ENCODE measurements at regions not wholly inside any gene's neighbourhood (a gene's known extent, or its start where the extent isn't known, plus 50 kb on each side); places are given as distances from the start of the nearest gene placed in this dataset.

GRCh38 chr5:174220417-174220816 lies 174.9 kb downstream of the NSG2 start:
- Histone ChIP-seq H3K9ac (ENCODE audit: insufficient read depth, low read length) (no peak overlapping the region), H3K27ac (ENCODE audit: insufficient read depth, low read length) (no peak overlapping the region), H3K4me1 (ENCODE audit: control insufficient read depth, extremely low read depth, insufficient read depth, low read length) (no peaks in the 10 kb centered on the region), H3K79me2 (ENCODE audit: control insufficient read depth, insufficient read depth, low read length) (no peaks in the 10 kb centered on the region), H4K20me1 (ENCODE audit: control insufficient read depth, extremely low read depth, insufficient read depth, low read length) (no peaks in the 10 kb centered on the region), H2AFZ (ENCODE audit: low read length) (no peak overlapping the region), H3K4me3 (replicated peaks in 1 of 4; ENCODE audit: control extremely low read depth in 1 of 4, insufficient read depth in 1 of 4, low read depth in 3 of 4, low read length in 4 of 4) (no peak overlapping the region), H3K27me3 (ENCODE audit: control insufficient read depth, insufficient read depth, low read length) (no peaks in the 10 kb centered on the region), H3K36me3 (ENCODE audit: control insufficient read depth, insufficient read depth, low read length) (no peaks in the 10 kb centered on the region), H3K9me3 (ENCODE audit: control insufficient read depth, insufficient read depth, low read depth, low read length) (no peaks in the 10 kb centered on the region), H3K4me2 (ENCODE audit: extremely low read depth, insufficient read depth, low read length) (no peak overlapping the region)
- TF ChIP-seq CTCF (conservative IDR thresholded peaks at IDR 0.05 in 1 of 2, IDR thresholded peaks at IDR 0.05 in 1 of 2; ENCODE audit: low read depth in 1 of 2, low read length in 2 of 2), result no peak
- no peak for TF ChIP-seq EZH2 (IDR thresholded peaks at IDR 0.05; ENCODE audit: low read length, missing control alignments)
- DNase-seq (ENCODE audit: low read depth in 2 of 2), result no peak

- no peaks in the 10 kb centered on the region for H3K27me3 ChIP-seq (ENCODE audit: control insufficient read depth, insufficient read depth, low read length)
- no peak overlapping the region for H3K4me2 ChIP-seq (ENCODE audit: extremely low read depth, insufficient read depth, low read length)
- no peak for DNase-seq (ENCODE audit: low read depth in 2 of 2)
- no peaks in the 10 kb centered on the region for H3K79me2 ChIP-seq (ENCODE audit: control insufficient read depth, insufficient read depth, low read length)
- H3K36me3 ChIP-seq (ENCODE audit: control insufficient read depth, insufficient read depth, low read length), result no peaks in the 10 kb centered on the region
- TF ChIP-seq CTCF (conservative IDR thresholded peaks at IDR 0.05 in 1 of 2, IDR thresholded peaks at IDR 0.05 in 1 of 2; ENCODE audit: low read depth in 1 of 2, low read length in 2 of 2), result no peak
- no peak for TF ChIP-seq EZH2 (IDR thresholded peaks at IDR 0.05; ENCODE audit: low read length, missing control alignments)
- no peaks in the 10 kb centered on the region for H4K20me1 ChIP-seq (ENCODE audit: control insufficient read depth, extremely low read depth, insufficient read depth, low read length)
- no peak overlapping the region for H3K27ac ChIP-seq (ENCODE audit: insufficient read depth, low read length)
- H3K4me3 ChIP-seq (replicated peaks in 1 of 4; ENCODE audit: control extremely low read depth in 1 of 4, insufficient read depth in 1 of 4, low read depth in 3 of 4, low read length in 4 of 4), result no peak overlapping the region
- no peaks in the 10 kb centered on the region for H3K4me1 ChIP-seq (ENCODE audit: control insufficient read depth, extremely low read depth, insufficient read depth, low read length)
- no peaks in the 10 kb centered on the region for H3K9me3 ChIP-seq (ENCODE audit: control insufficient read depth, insufficient read depth, low read depth, low read length)
- no peak overlapping the region for H2AFZ ChIP-seq (ENCODE audit: low read length)
- H3K9ac ChIP-seq (ENCODE audit: insufficient read depth, low read length), result no peak overlapping the region
Measured at GRCh38 chr5:174221436-174221835, 175.9 kb downstream of the NSG2 start.

GRCh38 chr5:174221946-174222345 lies 176.4 kb downstream of the NSG2 start:
- Histone ChIP-seq H3K9ac (ENCODE audit: insufficient read depth, low read length) (no peak overlapping the region), H3K27me3 (ENCODE audit: control insufficient read depth, insufficient read depth, low read length) (no peaks in the 10 kb centered on the region), H3K27ac (ENCODE audit: insufficient read depth, low read length) (no peak overlapping the region), H3K36me3 (ENCODE audit: control insufficient read depth, insufficient read depth, low read length) (no peaks in the 10 kb centered on the region), H3K79me2 (ENCODE audit: control insufficient read depth, insufficient read depth, low read length) (no peaks in the 10 kb centered on the region), H3K4me2 (ENCODE audit: extremely low read depth, insufficient read depth, low read length) (no peak overlapping the region), H2AFZ (ENCODE audit: low read length) (no peak overlapping the region), H4K20me1 (ENCODE audit: control insufficient read depth, extremely low read depth, insufficient read depth, low read length) (no peaks in the 10 kb centered on the region), H3K9me3 (ENCODE audit: control insufficient read depth, insufficient read depth, low read depth, low read length) (no peaks in the 10 kb centered on the region), H3K4me1 (ENCODE audit: control insufficient read depth, extremely low read depth, insufficient read depth, low read length) (no peaks in the 10 kb centered on the region), H3K4me3 (replicated peaks in 1 of 4; ENCODE audit: control extremely low read depth in 1 of 4, insufficient read depth in 1 of 4, low read depth in 3 of 4, low read length in 4 of 4) (no peak overlapping the region)
- TF ChIP-seq CTCF (conservative IDR thresholded peaks at IDR 0.05 in 1 of 2, IDR thresholded peaks at IDR 0.05 in 1 of 2; ENCODE audit: low read depth in 1 of 2, low read length in 2 of 2), result no peak
- DNase-seq (ENCODE audit: low read depth in 2 of 2), result no peak
